ENCODE measurements at regions not wholly inside any gene's neighbourhood (a gene's known extent, or its start where the extent isn't known, plus 50 kb on each side); places are given as distances from the start of the nearest gene placed in this dataset.

GRCh38 chr11:45468267-45468856 lies 182.2 kb upstream of the SYT13 start:
- TF ChIP-seq CTCF (IDR thresholded peaks at IDR 0.05; ENCODE audit: borderline replicate concordance, extremely low read depth, low read length, poor library complexity, severe bottlenecking) (no peak), EZH2 (IDR thresholded peaks at IDR 0.05; ENCODE audit: borderline replicate concordance, low read depth, low read length, severe bottlenecking) (no peak)

Measured in DND-41 (cell line).